ELF-1 (cell line): ENCODE measurements at regions not wholly inside any gene's neighbourhood (a gene's known extent, or its start where the extent isn't known, plus 50 kb on each side); places are given as distances from the start of the nearest gene placed in this dataset.
"Not testable (repeated sequence)": the region's sequence is repeated elsewhere in the genome, so short reads cannot be mapped to it uniquely, and the experiment has no call there.

Experiments used
- DNase-seq: peaks from one replicate; pipeline ENCODE4 v3.0.0-alpha.2; 2016; ENCODE audit warnings: low read depth, low spot score

GRCh38 chr3:109985943-109986555 is 648.7 kb upstream of the DPPA4 start:
- DNase-seq: no peak

GRCh38 chr3:109994853-109995252 is 657.5 kb upstream of the DPPA4 start:
- DNase-seq: no peak

- DNase-seq: no peak
These were observed 658.0 kb upstream of the DPPA4 start for GRCh38 chr3:109995377-109995776.

DNA sequence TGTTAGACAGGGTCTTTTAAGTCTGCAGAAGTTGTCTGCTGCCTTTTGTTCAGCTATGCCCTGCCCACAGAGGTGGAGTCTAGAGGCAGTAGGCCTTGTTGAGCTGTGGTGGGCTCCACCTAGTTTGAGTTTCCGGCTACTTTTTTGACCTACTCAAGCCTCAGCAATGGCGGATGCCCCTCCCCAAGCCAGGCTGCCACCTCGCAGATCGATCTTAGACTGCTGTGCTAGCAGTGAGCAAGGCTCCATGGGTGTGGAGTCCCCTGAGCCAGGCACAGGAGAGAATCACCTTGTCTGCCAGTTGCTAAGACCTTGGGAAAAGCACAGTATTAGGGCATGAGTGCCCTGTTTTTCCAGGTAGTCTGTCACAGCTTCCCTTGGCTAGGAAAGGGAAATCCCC is 664.6 kb upstream of the DPPA4 start:
- not testable (repeated sequence) for DNase-seq

DNA sequence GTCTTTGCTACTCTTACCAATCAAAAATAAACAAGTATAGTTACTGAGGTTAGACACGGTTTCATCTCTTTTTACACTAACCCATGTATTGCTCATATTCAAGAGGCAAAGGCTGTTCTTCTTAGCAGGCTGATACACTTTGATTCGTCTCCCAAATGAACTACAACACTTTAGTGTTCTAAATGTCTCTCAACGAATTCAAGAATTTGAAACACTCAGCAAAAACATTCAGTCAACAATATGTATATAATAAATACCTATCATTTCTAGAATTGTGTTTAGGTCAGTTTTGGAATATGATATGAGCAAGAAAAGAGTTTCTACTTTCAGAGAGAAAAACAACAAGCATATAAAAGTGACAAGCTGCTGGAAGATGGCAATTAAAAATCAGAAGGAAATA is 669.6 kb upstream of the DPPA4 start:
- no peak for DNase-seq

DNA sequence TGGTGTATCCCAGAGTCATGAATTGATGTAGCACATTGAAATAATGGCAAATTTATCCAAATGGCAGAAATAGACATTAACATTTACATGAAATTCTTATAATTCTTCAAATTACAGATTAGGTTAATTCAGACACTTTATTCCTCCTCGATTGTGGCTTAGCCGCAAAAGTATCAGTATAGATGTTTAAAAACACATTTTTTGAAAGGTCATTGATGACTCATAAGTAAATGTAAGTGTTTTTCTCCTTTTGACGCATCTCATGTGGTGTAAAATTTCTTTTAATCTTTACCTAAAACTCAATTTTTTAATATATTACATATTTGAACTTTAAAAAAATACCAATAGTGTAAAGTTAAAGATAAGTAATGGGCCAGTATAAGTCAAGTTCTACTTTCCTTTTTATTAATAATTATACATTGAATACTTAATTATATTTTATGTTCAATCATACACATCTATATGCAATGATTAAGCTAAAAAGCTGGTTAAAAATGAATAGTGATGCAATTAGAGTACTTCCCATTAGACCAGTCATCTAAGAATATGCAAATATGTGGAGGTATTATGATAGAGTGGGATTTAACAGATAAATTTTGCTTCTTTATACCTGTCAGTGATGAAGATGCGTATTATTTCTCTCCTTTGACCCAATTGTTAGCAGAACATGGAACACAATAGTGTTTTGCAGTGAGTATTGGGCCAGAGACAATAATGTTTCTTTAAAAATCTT is 678.1 kb upstream of the DPPA4 start:
- no peak for DNase-seq

- DNase-seq: no peak
These were observed 679.0 kb upstream of the DPPA4 start for GRCh38 chr3:110016235-110016815.

- no peak for DNase-seq
These were observed 680.0 kb upstream of the DPPA4 start for GRCh38 chr3:110017304-110017703.

DNA sequence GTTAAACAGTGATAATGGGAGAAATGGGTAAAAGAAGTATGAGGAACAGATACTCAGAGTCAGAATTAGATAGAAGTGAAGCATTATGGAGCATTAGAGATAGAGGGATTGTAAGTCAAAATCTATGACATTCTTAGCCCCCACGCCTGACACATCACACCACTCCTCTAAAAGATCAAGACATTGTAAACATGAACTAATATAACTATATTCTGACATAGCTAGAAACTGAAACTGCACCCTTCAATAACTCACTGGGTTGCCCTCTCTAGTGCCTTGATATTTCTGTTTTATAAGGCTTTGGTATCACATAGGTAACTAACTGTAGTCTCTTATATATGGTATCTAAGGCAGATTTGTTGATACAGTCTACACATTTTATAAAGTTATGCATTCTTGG is 684.3 kb upstream of the DPPA4 start:
- DNase-seq: no peak

DNA sequence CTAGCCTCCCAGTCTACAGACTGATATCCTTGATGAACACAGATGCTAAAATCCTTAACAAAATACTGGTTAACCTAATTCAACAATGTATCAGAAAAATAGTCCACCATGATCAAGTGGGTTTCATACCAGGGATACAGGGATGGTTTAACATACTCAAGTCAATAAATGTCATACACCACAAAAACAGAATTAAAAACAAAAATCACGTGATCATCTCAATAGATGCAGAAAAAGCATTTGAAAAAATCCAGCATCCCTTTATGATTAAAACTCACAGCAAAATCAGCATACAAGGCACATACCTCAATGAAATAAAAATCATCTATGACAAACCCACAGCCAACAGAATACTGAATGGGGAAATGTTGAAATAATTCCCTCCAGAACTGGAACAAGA is 685.7 kb upstream of the DPPA4 start:
- DNase-seq: not testable (repeated sequence)

DNA sequence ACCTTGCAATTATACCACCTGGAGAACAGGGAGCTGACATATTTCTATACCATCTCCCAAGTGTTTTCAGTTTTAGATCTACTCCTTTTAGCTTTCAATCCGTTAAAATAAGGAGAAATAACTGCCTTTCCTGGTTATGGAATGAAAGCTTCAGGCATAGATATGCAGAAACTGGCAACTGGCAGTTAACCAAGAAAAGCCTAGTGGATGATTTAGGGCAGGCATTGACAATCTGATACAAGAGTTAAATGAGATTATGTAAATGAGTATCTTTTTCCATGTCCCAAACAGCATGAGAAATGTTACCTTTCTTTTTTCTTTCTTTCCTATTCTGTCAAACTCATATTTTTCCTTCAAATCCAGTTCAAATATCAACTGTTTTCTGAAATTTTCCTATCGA is 689.1 kb upstream of the DPPA4 start:
- DNase-seq: no peak

- no peak for DNase-seq
These were observed 690.2 kb upstream of the DPPA4 start for GRCh38 chr3:110027446-110028080.

DNA sequence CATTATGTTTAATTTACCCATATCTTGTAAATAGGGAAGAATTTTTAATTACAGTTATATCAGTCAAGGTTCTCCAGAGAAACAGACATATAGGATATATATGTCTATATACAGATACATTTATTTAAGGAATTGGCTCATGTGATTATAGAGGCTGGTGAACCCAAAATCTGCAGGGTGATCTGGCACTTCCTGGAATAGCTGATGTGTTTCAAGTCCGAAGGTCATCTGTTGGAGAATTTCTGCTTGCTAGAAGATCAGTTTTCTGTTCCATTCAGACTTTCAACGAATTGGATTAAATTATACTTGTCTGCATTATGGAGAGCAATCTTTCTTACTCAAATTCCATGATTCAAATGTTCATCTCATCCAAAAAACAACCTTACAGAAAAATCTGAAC is 694.6 kb upstream of the DPPA4 start:
- no peak for DNase-seq

DNA sequence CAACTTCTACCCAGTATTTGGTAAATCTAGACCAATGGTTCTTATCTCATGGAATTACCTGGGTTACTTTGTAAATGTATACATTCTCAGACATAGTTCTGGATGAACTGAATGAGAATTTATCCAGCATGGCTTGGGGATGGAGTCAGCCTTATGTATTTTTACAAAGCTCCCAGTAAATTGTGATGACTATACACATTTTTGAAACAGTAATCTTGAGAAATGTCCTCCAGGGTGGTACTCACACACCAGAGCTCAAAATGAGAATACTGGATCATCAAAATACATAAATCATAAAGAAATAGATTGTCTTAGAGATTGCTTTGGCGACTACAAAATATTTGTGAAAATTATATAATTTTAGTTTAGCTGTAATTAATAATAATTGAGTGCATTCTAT is 722.1 kb upstream of the DPPA4 start:
- no peak for DNase-seq

- DNase-seq: no peak
These were observed 725.4 kb upstream of the DPPA4 start for GRCh38 chr3:110062716-110063115.

DNA sequence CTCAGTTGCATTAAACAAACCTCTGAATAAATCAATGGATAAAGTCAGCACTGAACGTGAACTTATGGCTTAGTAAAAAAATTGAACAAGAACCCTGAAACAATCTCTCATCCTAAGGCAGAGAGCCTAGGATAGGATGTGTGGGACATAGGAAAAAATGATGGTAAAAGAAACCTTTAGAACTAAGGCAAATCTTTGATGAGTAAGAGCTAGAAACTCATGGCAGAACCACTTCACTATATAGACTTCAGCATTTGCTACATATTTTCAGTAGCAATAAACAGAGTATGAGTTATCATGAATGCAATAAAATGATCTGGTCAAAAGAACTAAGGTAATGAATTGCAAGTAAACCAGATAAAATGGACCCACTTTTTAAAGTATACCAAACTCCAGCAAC is 725.8 kb upstream of the DPPA4 start:
- DNase-seq: no peak

GRCh38 chr3:110066206-110066605 is 728.9 kb upstream of the DPPA4 start:
- DNase-seq: no peak

DNA sequence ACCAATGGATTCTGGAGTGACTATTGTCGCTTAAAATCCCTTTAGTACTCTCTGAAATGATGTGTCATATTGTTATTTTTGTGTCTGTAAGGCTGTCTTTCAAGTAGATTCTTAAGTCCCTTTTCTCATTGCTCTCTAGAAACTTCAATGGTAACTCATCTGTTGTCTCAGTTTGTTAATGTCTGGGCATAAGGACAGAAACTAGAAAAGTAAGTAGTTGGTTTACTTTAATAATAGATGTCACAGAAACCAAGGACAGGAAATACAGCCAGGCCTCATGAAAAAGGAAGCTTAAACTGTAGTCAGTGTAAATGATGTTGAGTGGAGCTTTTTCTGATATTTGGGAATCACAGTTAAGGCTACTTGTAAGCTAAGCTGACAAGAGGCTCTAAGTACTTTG is 730.2 kb upstream of the DPPA4 start:
- DNase-seq: no peak

- no peak for DNase-seq
These were observed 732.4 kb upstream of the DPPA4 start for GRCh38 chr3:110069761-110070160.

GRCh38 chr3:110070161-110070916 is 733.0 kb upstream of the DPPA4 start:
- no peak for DNase-seq

DNA sequence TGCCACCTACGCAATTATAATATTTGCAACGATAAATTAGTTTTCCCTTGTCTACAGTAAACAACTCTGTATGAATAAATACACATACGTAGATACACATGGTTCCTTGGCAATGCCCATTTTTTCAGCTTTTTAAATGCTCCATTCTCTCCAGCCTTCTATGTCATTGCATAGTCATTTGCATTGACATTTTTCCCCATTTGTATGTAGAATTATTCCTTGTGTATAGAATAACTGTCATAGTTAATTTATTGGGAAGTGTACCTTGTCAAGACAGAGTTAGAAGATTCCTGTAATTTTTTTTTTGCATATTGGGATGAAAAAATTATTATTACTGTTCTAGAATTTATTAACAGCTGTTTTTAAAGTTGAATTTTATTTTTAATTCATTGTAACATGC is 736.7 kb upstream of the DPPA4 start:
- DNase-seq: no peak

DNA sequence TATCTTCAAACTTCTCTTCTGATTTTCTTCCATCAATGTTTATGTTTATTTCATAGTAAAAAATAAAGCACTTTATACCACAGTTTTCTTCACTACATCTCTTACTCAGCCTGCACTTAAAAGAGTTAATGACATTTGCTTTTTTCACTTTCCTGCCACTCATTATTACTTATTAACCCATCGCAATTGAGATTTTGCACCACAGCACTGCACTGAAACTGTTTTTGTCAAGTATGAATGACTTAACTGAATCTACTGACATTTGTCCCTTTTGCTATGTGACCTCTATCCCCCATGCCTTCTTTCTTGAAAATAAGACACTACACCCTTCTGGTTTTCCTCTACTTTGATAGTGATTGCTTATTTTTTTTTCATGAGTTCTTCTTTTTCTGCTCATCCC is 739.7 kb upstream of the DPPA4 start:
- no peak for DNase-seq
